Activated CD4-positive, alpha-beta memory T cell treated with anti-CD3 and anti-CD28 coated beads for 36 hours (primary cell): ENCODE measurements at regions not wholly inside any gene's neighbourhood (a gene's known extent, or its start where the extent isn't known, plus 50 kb on each side); places are given as distances from the start of the nearest gene placed in this dataset.
A peak's percentile ranks its signal among the peaks of the same experiment; 100 is the strongest.

ENCODE experiments used
- CTCF ChIA-PET: fragments of 350-600 bp; sonication (Branson Sonifier 250); formaldehyde crosslinking; loops from one replicate; lab custom pipeline; 2021; ENCODE audit warnings: antibody characterized with exemption, inconsistent platforms; lab: Charles Lee
- POLR2A ChIA-PET: fragments of 350-600 bp; sonication (Branson Sonifier 250); formaldehyde crosslinking; loops from one replicate; lab custom pipeline; 2021; ENCODE audit warnings: antibody characterized with exemption; lab: Charles Lee
- DNase-seq: peaks from one replicate; pipeline ENCODE4 v3.0.0-alpha.2; 2020
- H3K27ac Mint-ChIP-seq: one replicate; pipeline ENCODE4 v1.8.0; 2021; ENCODE audit warnings: mixed read lengths
- H3K27me3 Mint-ChIP-seq: one replicate; pipeline ENCODE4 v1.8.0; 2021; ENCODE audit warnings: mixed read lengths
- H3K36me3 Mint-ChIP-seq: one replicate; pipeline ENCODE4 v1.8.0; 2021; ENCODE audit warnings: mixed read lengths
- H3K4me1 Mint-ChIP-seq: one replicate; pipeline ENCODE4 v1.8.0; 2021; ENCODE audit warnings: low read depth, mixed read lengths
- H3K4me3 Mint-ChIP-seq: one replicate; pipeline ENCODE4 v1.8.0; 2021; ENCODE audit warnings: mild to moderate bottlenecking, mixed read lengths
- H3K9me3 Mint-ChIP-seq: one replicate; pipeline ENCODE4 v1.8.0; 2021; ENCODE audit warnings: mixed read lengths
- intact Hi-C: fragments of 100-400 bp; cut with micrococcal nuclease; formaldehyde crosslinking; loops from one replicate; pipeline ENCODE4 v1.15.1; 2023

DNA sequence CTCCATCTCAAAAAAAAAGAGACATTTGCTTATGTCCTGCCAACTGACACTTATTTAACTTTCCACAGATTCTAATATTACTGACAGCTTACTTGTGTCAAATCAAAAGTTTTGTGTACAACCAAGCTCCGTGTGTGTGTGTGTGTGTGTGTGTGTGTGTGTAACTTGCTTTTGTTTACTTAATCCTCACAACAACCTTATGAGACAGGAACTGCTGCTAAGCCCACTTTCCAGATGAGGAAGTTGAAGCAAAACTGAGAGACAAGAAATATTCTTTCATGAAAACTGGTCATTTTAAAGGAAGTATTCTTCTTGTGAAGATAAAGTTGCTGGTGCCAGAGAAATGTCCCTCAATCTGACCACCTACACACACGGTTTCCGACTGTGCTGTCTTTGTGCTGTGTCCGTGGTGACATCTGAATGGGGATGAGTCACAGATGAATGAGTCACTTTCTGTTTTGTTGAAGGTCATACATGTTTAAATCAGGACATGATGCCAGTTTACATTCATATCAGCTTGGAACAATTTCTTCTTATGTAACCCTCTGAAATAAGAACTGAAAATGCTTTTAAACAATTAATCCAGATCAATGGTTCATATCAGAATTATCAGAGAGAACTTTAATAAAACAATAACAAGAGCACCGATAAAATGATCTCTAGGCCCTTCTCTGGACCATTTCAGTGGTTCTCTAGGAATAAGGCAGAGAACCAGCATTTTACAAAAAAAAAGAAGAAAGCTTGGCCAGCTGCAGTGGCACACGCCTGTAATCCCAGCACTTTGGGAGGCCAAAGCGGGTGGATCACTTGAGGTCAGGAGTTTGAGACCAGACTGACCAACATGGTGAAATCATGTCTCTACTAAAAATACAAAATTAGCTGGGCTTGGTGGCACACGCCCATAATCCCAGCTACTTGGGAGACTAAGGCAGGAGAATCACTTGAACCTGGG lies 95.5 kb downstream of the THNSL2 start:
- Mint-ChIP-seq H3K27ac (no peak overlapping the region), H3K27me3 (peaks cover 4% of the 10 kb centered on the region), H3K4me3 (no peak overlapping the region), H3K36me3 (no peaks in the 10 kb centered on the region), H3K4me1 (peaks cover 5% of the 10 kb centered on the region), H3K9me3 (no peaks in the 10 kb centered on the region)
- DNase-seq, result peak; percentile 36
- POLR2A ChIA-PET, result no interaction called here
- intact Hi-C loops, result no loop called here
- CTCF ChIA-PET, result no interaction called here

DNA sequence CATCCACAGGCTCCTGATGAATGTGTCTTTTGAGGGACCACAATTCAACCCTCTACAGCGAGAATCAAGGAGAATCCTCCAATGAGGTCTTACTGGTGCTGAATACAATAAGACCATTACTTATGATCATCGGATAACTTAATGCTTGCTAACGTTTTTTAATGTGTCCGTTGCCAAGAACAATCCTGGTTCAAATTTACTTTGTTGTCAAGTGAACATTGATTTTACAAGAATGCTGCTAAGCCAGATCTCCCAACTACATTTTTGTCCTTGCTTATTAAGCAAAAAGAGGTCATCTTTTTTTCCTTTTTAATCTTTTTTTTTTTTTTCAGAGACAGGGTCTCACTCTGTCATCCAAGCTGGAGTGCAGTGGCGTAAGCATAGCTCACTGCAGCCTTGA lies 93.7 kb downstream of the THNSL2 start:
- intact Hi-C loops, result no loop called here
- CTCF ChIA-PET, result no interaction called here
- DNase-seq, result no peak
- H3K36me3 Mint-ChIP-seq, result no peaks in the 10 kb centered on the region
- POLR2A ChIA-PET, result no interaction called here
- no peak overlapping the region for H3K4me3 Mint-ChIP-seq
- H3K27ac Mint-ChIP-seq, result no peak overlapping the region
- H3K4me1 Mint-ChIP-seq, result peaks cover 5% of the 10 kb centered on the region
- H3K9me3 Mint-ChIP-seq, result no peaks in the 10 kb centered on the region
- H3K27me3 Mint-ChIP-seq, result peaks cover 6% of the 10 kb centered on the region

DNA sequence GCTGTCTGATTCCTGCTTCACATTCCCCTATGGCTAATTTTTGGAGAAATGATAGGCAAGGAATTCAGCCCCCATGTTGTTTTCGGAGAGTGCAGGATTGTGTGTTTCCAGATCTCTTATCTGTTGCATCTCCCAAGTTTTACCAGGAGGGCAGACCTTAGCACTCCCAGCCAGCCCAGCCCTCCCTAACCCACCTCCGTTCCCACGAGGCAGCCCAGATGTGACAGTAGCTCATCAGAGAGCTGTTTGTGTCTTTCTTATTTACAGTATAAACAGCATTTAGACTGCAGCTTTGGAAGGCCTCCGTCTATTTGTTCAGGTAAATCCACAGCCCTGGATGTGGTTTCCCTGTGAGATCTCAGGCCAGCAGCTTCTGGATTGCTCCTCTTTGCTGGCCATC lies 91.6 kb downstream of the THNSL2 start:
- ChIA-PET CTCF (no interaction called here), POLR2A (no interaction called here)
- Mint-ChIP-seq H3K36me3 (no peaks in the 10 kb centered on the region), H3K27ac (no peak overlapping the region), H3K4me3 (no peak overlapping the region), H3K4me1 (peaks cover 5% of the 10 kb centered on the region), H3K27me3 (peaks cover 11% of the 10 kb centered on the region), H3K9me3 (no peaks in the 10 kb centered on the region)
- DNase-seq, result no peak
- intact Hi-C loops, result no loop called here

DNA sequence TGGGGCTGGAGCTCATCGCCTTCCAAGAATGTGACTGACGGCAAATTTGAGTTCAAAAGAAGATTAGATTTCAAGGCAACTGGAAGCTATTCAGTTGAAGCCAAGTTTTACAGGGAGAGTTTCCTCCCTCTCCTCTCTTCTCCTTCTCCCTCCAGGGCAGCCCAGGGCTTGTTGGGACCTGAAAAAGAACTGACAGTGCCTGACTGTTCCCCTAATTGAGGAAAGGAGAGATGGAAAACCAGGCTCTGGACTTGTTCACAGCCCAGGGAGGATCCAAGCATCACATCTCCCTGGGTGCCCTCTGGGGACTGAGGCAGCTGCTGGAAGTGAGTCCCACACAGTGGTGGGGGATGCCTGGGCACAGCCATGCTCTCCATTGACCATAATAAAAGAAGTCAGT lies 88.1 kb downstream of the THNSL2 start:
- H3K27me3 Mint-ChIP-seq, result peaks cover 11% of the 10 kb centered on the region
- ChIA-PET CTCF (no interaction called here), POLR2A (no interaction called here)
- no peaks in the 10 kb centered on the region for H3K36me3 Mint-ChIP-seq
- no peaks in the 10 kb centered on the region for H3K4me1 Mint-ChIP-seq
- intact Hi-C loops, result no loop called here
- no peak overlapping the region for H3K4me3 Mint-ChIP-seq
- no peak overlapping the region for H3K27ac Mint-ChIP-seq
- no peak for DNase-seq
- no peaks in the 10 kb centered on the region for H3K9me3 Mint-ChIP-seq

DNA sequence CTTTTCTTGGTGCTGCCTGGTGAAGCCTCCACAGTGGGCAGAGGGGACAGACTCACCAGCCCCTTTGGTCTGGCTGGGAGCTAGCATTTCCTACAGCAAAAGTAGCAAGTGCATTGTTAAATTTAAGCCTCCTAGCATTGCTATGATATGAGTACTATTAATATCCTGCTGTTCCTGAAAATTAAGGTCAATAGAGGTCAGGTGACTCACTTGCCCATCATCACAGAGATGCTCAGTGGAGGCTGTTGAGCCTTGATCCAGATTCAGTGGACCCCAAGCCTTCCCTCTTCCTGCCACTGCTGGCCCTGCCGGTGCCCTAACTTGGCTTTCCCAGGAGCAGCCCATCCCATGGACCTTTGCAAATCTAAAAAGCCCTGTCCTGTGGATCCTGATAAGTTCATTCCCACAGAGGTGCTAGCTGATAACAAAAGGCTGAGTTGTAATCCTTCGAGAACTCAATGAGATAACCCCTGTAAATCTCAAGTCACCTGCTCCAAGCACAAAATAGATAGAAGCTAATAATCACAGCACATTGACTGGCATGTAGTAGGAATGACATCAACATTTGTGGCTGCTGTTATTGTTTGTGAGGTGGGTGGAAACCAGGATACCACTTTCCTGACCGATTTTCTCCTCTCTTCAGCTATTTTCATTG lies 84.4 kb downstream of the THNSL2 start:
- intact Hi-C loops, result no loop called here
- Mint-ChIP-seq H3K4me3 (no peak overlapping the region), H3K27me3 (peaks cover 11% of the 10 kb centered on the region), H3K9me3 (no peaks in the 10 kb centered on the region), H3K27ac (no peak overlapping the region), H3K36me3 (no peaks in the 10 kb centered on the region), H3K4me1 (no peaks in the 10 kb centered on the region)
- CTCF ChIA-PET, result no interaction called here
- POLR2A ChIA-PET, result no interaction called here
- DNase-seq, result no peak

DNA sequence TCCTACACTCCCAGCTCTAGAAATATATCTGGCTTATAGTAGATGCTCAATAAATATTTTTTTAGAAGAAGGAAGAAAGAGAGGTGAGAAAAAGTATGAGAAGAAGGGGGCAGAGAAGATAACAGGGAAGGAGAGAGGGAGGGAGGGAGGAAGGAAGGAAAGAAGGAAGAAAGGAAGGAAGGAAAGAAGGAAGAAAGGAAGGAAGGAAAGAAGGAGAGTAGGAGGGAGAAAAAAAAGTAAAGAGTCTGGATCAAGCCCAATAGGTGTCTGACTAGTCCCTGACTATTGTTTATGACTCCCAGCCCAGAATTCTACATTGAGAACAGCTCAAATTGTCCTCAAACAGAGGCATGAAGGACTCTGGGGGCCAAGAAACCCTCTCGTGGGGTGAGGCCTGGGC lies 83.9 kb downstream of the THNSL2 start:
- intact Hi-C loops, result no loop called here
- no peak for DNase-seq
- peaks cover 11% of the 10 kb centered on the region for H3K27me3 Mint-ChIP-seq
- H3K36me3 Mint-ChIP-seq, result no peaks in the 10 kb centered on the region
- ChIA-PET CTCF (no interaction called here), POLR2A (no interaction called here)
- no peaks in the 10 kb centered on the region for H3K4me1 Mint-ChIP-seq
- no peak overlapping the region for H3K4me3 Mint-ChIP-seq
- no peak overlapping the region for H3K27ac Mint-ChIP-seq
- H3K9me3 Mint-ChIP-seq, result no peaks in the 10 kb centered on the region

DNA sequence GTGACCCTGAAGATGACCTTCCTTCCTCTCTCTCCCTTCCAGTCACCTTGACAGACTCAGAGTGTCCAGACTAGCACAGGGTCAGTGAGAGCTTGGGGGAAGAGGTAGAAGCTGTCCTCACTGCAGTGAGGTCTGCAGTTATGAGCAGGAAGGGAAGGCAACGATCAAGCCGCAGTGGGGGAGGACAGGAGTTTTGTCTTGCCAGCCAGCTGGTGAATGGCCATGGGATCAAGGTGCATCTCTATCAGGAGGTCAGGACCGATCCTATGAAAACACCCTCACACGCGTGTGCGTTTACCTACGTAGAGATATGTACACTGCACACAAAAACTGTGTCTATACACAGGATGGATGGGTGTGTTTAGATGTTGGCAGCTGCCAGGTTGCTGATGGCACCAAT lies 83.2 kb downstream of the THNSL2 start:
- H3K27me3 Mint-ChIP-seq, result peaks cover 15% of the 10 kb centered on the region
- no peaks in the 10 kb centered on the region for H3K4me1 Mint-ChIP-seq

DNA sequence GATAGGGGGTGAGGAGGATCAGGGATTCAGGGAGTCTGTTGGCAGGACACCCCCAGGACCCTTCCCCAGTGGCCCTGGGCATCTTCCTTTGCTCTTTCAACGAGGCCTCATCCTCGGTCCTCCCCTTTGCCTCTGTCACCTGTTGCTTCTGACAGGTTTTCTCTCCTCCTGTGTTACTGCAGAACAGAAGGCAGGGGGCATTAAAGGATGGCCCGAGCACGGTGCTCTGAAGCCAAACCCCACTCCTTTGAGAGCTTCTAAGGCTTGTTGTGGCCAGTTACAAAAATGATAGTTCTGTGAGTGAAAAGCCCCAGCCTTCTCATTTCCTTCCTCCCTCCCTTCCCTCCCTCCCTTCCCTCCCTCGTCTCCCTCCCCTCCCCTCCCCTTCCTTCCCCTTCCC lies 82.5 kb downstream of the THNSL2 start:
- no peaks in the 10 kb centered on the region for H3K9me3 Mint-ChIP-seq
- no peaks in the 10 kb centered on the region for H3K36me3 Mint-ChIP-seq
- no peaks in the 10 kb centered on the region for H3K4me1 Mint-ChIP-seq
- peaks cover 13% of the 10 kb centered on the region for H3K27me3 Mint-ChIP-seq
- intact Hi-C loops, result no loop called here
- H3K4me3 Mint-ChIP-seq, result no peak overlapping the region
- no peak for DNase-seq
- ChIA-PET CTCF (no interaction called here), POLR2A (no interaction called here)
- H3K27ac Mint-ChIP-seq, result no peak overlapping the region

More for the DNA sequence above, 83.2 kb downstream of the THNSL2 start:
- Mint-ChIP-seq H3K4me3 (no peak overlapping the region), H3K27ac (no peak overlapping the region), H3K36me3 (no peaks in the 10 kb centered on the region), H3K9me3 (no peaks in the 10 kb centered on the region)
- intact Hi-C loops, result no loop called here
- ChIA-PET CTCF (no interaction called here), POLR2A (no interaction called here)
- no peak for DNase-seq

DNA sequence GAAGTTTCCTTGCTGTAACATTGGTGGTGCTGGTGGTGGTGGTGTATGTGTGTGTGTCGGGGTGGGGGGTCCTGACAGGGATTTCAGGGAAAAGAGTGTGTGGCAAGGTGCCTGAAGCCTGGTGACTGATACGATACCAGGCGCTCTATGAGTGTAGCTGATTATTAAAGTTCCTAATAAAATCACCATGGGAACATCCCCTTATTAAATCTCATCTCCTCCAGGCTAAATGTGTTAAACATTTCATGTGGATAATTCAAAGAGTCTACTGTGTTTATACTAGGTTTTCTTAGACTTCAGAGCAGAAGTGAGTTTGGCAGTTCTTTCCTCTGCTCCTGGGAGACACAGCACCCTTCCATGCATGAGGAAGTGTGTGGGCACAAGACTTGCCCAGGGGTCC lies 82.0 kb downstream of the THNSL2 start:
- DNase-seq, result no peak
- ChIA-PET POLR2A (no interaction called here), CTCF (interaction anchor here (0.6 kb wide), 1 partner anchor 161 kb away, joined by 3 read pairs; no protein-coding TSS in a partner anchor)
- Mint-ChIP-seq H3K27ac (no peak overlapping the region), H3K4me3 (no peak overlapping the region), H3K36me3 (no peaks in the 10 kb centered on the region), H3K27me3 (peaks cover 11% of the 10 kb centered on the region), H3K4me1 (no peaks in the 10 kb centered on the region), H3K9me3 (no peaks in the 10 kb centered on the region)
- intact Hi-C loops, result no loop called here

DNA sequence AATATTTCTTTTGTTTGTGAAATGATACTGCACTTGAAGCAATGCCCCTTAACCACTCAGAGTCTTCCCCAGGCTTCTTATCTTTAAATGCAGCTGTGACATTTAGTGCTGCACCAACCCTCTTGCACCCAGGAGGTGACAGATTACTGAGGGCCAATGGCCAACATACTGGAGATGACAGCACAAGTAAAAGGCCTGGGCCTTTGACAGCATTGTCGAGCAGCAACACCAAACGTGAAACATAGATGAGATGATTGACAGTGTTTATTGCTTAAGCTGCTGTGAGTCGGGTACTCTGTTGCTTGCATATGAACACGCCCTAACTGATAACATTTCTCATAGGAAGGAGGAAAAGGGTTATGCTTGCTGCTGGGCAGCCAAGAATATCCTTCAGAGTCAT lies 80.3 kb downstream of the THNSL2 start:
- Mint-ChIP-seq H3K4me1 (no peaks in the 10 kb centered on the region), H3K9me3 (no peaks in the 10 kb centered on the region), H3K27ac (no peak overlapping the region), H3K36me3 (no peaks in the 10 kb centered on the region), H3K4me3 (no peak overlapping the region), H3K27me3 (peaks cover 9% of the 10 kb centered on the region)
- DNase-seq, result no peak
- ChIA-PET POLR2A (no interaction called here), CTCF (no interaction called here)
- intact Hi-C loops, result no loop called here

DNA sequence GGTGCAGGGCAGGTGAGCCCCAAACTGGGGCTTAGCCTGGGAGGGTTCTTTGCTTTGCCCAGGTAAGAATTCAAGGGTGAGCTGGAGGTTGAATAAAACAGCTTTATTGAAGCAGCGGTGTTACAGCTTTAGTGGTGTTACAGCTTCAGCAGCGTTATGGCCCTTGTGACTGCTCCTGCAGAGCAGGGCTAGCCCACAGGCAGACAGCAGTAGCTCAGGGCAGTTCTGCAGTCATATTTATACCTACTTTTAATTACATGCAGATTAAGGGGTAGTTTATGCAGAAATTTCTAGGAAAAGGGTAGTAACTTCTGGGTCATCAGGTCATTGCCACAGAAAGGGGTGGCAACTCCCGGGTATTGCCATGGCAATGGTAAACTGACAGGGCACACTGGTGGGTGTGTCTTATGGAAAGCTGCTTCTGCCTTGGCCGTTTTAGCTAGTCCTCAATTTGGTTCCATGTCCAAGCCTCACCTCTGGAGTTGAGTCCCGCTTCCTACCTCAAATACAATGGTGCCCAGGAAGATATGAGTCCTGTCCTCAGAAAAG lies 78.2 kb downstream of the THNSL2 start:
- ChIA-PET POLR2A (no interaction called here), CTCF (no interaction called here)
- Mint-ChIP-seq H3K9me3 (peaks cover 7% of the 10 kb centered on the region), H3K36me3 (no peaks in the 10 kb centered on the region), H3K27ac (no peak overlapping the region), H3K4me1 (no peaks in the 10 kb centered on the region), H3K4me3 (no peak overlapping the region), H3K27me3 (peaks cover 9% of the 10 kb centered on the region)
- intact Hi-C loops, result no loop called here
- no peak for DNase-seq

DNA sequence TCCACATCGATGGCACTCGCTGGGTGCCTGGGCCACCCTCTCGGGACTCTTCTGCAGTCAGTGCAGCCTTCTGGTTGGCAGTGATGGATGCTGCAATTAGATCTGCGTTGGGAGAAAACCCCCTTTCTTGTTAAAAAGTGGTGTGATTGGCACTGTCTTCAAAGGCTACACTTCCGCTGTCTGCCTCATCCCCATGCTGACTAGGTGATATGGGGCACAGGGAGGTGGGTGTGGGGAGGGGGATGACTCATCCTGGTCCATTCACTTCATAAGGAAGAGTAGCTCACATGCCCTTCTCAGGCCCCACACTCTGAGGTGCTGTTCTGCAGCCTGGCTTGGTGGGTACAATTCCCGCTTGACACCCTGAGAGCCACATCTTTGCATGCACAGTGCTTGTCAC lies 77.4 kb downstream of the THNSL2 start:
- no peaks in the 10 kb centered on the region for H3K36me3 Mint-ChIP-seq
- POLR2A ChIA-PET, result no interaction called here
- H3K4me1 Mint-ChIP-seq, result no peaks in the 10 kb centered on the region
- intact Hi-C loops, result no loop called here
- peak; percentile 49 for DNase-seq
- CTCF ChIA-PET, result no interaction called here
- H3K4me3 Mint-ChIP-seq, result no peak overlapping the region
- H3K9me3 Mint-ChIP-seq, result peaks cover 8% of the 10 kb centered on the region
- H3K27me3 Mint-ChIP-seq, result peaks cover 9% of the 10 kb centered on the region
- H3K27ac Mint-ChIP-seq, result no peak overlapping the region
